NCI-H2081 treated with DMSO at 0.1 percent for 48 hours (cell line): ENCODE measurements at regions not wholly inside any gene's neighbourhood (a gene's known extent, or its start where the extent isn't known, plus 50 kb on each side); places are given as distances from the start of the nearest gene placed in this dataset.
"Not testable (repeated sequence)": the region's sequence is repeated elsewhere in the genome, so short reads cannot be mapped to it uniquely, and the experiment has no call there.

ENCODE experiments used
- DNase-seq: peaks from one replicate; lab custom pipeline; 2025; lab: John Stamatoyannopoulos, UW

GRCh38 chr11:15845261-15845660, 511.1 kb downstream of the SOX6 start:
- no peak for DNase-seq

DNA sequence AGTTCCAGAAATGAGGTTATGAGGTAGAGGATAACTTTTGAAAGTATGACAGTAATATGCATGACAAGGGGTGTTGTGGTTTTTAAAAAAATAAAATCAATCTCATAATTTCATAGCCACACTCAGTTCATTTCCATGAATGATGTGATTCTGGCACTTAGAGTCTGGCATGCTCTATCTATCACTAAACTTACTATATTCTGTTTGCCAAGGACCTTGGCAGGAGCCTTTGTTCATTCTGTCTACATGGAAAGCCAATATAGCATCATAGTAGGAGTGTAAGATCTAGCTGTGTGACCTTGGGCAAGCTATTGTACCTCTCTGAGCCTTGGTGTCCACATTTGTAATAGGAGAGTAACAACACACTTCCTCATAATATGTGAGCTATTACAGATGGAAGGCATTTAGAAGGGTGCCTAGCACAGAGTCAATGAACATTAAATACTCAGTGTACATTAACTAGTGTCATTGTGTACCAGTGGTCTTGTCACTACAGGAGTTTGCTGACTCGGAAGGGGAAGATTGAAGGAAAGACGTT, 507.6 kb downstream of the SOX6 start:
- no peak for DNase-seq

GRCh38 chr11:15849257-15849656, 507.1 kb downstream of the SOX6 start:
- DNase-seq = no peak

GRCh38 chr11:15850335-15850734, 506.0 kb downstream of the SOX6 start:
- not testable (repeated sequence) for DNase-seq

GRCh38 chr11:15851051-15851498, 505.3 kb downstream of the SOX6 start:
- no peak for DNase-seq

DNA sequence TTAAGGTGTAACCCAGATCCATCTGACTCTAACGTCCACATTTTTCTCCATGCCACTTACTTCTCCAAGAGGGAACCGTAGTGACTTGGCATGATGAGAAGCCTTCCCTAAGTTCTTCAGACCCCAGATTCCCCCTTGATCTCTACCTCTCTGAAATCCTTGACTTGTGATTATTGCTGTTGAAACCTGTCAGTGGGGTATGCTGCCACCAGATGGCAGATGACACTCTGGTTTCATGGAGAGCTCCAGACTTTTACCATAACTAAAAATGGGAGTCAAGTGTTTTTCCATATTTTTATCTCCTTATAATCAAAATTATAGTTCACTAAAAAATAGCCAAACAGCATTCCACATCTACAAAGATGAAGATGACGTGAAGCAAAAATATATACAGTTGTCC, 504.2 kb downstream of the SOX6 start:
- DNase-seq = no peak

DNA sequence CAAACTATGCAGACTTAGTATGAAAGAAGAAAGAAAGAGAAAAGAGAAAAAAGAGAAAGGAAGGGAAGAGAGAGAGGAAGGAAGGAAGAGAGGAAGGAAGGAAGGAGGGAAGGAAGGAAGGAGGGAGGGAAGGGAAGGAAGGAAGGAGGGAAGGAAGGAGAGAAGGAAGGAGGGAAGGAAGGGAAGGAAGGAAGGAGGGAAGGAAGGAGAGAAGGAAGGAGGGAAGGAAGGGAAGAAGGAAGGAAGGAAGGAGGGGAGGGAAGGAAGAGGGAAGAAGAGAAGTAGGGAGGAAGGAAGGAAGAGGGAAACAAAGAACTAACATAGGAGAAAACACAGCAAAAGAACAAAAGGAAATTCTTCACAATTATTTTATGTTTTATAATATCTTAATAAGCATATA, 502.1 kb downstream of the SOX6 start:
- no peak for DNase-seq

DNA sequence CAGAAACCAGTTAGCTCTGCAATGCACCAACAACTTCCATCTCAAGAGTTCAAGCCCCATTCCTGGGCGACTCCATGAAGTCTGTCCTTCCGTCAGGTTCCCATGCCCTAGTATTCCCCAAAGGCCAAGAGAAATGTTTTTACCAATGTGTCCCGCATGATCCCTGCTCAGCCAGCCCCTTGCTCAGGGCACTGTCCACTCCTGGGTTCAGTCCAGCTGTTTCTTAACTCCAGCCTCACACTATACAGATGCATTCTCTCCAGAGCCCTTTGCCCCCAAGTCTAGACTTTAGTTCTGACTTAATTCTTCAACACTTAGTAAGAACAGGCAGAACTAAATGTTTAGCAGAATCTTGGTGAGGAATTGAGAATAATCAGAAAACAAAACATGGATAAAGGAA, 497.5 kb downstream of the SOX6 start:
- DNase-seq = no peak

GRCh38 chr11:15859411-15859810, 496.9 kb downstream of the SOX6 start:
- no peak for DNase-seq

- no peak for DNase-seq
These were observed 495.1 kb downstream of the SOX6 start for GRCh38 chr11:15861256-15861655.

GRCh38 chr11:15863411-15863810, 492.9 kb downstream of the SOX6 start:
- no peak for DNase-seq

DNA sequence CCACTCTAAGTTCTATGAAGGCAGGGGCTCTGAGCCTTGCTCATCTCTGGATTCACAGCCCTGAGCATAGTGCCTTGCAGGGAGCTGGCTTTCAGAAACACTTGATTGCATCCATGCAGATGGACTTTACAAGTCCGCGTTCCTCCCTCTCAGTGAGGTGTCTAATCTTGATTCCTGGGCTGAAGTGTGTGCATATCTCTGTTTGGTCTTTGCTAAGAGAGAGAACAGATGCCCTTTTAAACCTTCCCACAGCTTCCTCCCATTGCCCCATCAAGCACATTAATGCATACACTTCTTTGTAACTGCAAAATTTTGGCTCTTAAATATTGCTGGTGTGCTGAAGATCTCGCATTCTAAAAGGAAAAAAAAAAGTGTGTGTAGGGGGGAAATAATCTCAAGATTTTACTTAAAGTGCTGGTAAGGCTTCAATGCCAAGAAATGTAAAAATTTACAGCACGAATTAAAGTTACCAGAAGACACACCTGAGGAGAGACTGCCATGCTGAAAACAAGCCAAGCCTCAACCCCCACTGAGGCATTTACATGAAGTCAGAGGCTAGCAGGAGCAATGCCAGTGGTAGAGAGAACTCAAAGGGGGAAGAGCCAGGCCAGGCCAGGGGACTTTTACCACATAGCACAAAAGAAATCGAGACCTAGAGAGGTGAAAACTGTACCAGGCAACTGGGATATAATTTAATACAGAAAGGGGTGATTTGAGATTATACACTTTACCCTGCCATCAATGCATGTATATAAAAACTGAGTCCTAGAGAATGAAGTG, 492.1 kb downstream of the SOX6 start:
- DNase-seq = no peak

DNA sequence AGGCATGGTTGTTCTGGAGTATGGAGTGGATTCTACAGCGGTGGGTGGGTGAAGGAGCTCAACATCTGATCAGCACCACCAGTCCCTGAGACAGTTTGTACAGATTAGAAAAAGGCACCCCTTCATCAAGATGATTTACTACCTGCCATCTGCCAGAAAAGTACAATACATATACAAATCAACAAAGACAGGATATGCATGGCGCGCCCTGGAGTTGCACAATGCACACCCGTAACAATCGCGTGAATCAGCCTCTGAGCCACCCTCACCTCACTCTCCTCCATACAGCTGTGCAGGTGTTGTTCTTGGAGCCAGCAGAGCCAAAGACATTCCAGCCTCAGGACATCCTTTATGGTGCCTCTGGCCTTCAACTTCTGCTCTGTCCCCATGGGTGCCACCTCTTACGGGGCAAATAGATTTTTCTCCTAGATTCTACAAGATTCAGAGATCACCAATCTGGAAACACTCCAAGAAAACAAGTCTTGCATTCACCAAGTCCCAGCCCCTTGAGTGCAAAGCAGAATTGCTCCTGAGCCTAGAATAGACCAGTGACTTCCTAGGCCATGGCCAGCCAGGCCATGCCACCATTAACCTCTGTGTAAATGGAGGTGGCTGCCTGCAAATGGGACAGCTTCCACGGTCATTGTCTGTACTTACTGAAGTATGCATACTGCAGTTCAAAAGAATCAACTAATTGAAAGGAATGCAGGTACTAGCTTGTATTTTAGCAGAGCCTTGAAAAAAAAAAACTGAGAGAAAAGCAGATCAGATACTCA, 490.9 kb downstream of the SOX6 start:
- no peak for DNase-seq

- DNase-seq = no peak
These were observed 488.5 kb downstream of the SOX6 start for GRCh38 chr11:15867871-15868270.

DNA sequence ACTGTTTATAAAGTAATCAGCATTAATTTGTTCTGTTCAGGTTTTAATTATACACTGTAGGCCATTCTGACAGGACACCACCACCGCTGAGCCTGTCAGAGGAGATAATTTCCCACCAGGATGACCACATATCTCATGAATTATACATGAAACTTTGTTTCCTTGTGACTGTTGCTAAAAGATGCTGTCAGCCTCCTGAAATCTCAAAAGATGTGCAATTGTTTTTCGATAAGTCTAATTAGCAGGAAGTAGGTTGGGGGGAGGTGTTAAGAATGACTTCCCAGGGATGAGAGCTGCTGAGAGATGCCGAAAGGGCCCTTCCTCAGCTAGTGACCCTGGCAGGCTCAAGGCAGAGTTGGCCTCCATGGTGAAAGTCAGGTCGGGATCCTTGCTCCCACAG, 485.4 kb downstream of the SOX6 start:
- DNase-seq = no peak

- no peak for DNase-seq
These were observed 484.3 kb downstream of the SOX6 start for GRCh38 chr11:15871904-15872626.

- no peak for DNase-seq
These were observed 482.8 kb downstream of the SOX6 start for GRCh38 chr11:15873501-15873900.

DNA sequence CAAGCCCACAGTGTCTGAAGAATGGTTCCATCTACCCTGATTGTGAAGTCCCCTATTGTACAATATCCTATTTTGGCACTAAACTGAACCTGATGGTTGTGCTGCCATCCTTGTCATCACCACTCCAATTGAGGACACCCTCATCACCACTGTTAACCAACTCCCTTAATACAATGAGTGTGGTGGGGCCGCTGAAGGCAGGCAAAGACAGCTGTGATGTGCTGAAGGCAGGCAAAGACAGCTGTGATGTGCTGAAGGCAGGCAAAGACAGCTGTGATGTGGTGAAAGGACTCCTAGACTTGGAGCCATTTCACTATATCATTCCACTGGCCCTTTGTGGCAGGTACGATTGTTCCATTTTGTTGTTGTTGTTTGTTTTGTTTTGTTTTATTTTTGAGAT, 481.6 kb downstream of the SOX6 start:
- no peak for DNase-seq

- no peak for DNase-seq
These were observed 481.0 kb downstream of the SOX6 start for GRCh38 chr11:15875393-15875792.

DNA sequence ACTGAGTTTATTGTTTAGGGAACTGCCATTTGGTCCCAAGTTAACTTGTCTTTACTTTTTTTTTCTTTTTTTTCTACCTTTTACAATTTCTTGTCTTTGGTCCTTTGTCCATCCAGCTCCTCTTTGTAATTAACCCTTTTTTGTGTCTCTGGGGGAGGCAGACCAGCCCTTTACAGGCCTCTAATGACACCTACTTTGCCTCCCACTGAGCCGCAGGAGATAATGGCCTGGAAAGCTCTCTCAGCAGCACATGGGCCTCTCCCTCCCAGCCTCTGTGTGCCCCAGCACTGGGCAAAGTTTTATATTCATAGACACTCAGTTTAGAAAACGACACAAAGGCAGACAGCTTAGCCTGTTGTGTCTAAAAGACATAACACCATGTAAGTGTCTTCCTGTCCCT, 480.4 kb downstream of the SOX6 start:
- DNase-seq = no peak

DNA sequence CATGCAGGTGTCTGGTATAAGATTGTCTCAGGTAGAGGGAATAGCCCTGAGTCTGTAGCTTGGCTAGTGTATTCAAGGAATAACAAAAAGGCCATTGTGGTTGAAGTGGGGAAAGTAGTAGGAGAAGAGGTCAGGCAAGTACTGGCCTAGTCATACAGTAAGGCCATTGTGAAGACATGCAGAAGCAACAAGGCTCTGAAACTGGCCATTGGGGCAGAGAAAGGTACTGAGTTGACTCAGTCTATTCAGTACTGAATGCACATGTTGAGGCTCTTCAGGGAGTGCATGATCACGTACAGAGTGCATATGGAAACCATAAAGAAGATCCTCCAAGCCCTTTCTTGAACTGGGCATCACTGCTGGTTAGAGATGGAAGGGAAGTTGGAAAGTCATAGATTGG, 477.6 kb downstream of the SOX6 start:
- no peak for DNase-seq

- no peak for DNase-seq
These were observed 476.1 kb downstream of the SOX6 start for GRCh38 chr11:15880291-15880690.
